Lower lobe of right lung (tissue), 2 donors: ENCODE measurements at regions not wholly inside any gene's neighbourhood (a gene's known extent, or its start where the extent isn't known, plus 50 kb on each side); places are given as distances from the start of the nearest gene placed in this dataset.
"Not testable (repeated sequence)": the region's sequence is repeated elsewhere in the genome, so short reads cannot be mapped to it uniquely, and the experiment has no call there.

Source experiments
- ATAC-seq, 2 donors: fragments of 200-7000 bp; cut with Tn5 transposase; one replicate each; pipeline ENCODE4 v1.9.1; 2020 to 2022; ENCODE audit warnings: mild to moderate bottlenecking in 2 of 2, moderate library complexity in 2 of 2
- DNase-seq: peaks from one replicate; pipeline ENCODE4 v3.0.0-alpha.2; 2020
- H3K27ac ChIP-seq: fragments of 200-600 bp; one replicate; pipeline ENCODE4 v1.8.0; 2022
- H3K27me3 ChIP-seq: fragments of 200-600 bp; one replicate; pipeline ENCODE4 v1.8.0; 2022; ENCODE audit warnings: low read depth
- H3K36me3 ChIP-seq: fragments of 200-600 bp; one replicate; pipeline ENCODE4 v1.8.0; 2022; ENCODE audit warnings: mild to moderate bottlenecking
- H3K4me1 ChIP-seq: fragments of 200-600 bp; one replicate; pipeline ENCODE4 v1.8.0; 2022
- H3K4me3 ChIP-seq: fragments of 200-600 bp; one replicate; pipeline ENCODE4 v1.8.0; 2022; ENCODE audit warnings: mild to moderate bottlenecking
- H3K9me3 ChIP-seq: fragments of 200-600 bp; one replicate; pipeline ENCODE4 v1.8.0; 2022
- CTCF ChIP-seq: fragments of 200-600 bp; IDR thresholded peaks from one replicate; pipeline ENCODE4 v1.8.0; 2022; ENCODE audit warnings: antibody characterized with exemption, mild to moderate bottlenecking
- intact Hi-C: fragments of 100-400 bp; cut with DNase I; formaldehyde crosslinking; loops from one replicate; pipeline ENCODE4 v1.11.0; 2022
- donor health status: DM: no; HTN: yes; CAD: no; lungs with severe emphysema.

GRCh38 chr3:78090382-78090781 lies 1050.5 kb downstream of the ROBO2 start:
- Histone ChIP-seq H3K4me1 (no peaks in the 10 kb centered on the region), H3K4me3 (no peak overlapping the region), H3K36me3 (no peaks in the 10 kb centered on the region), H3K27ac (no peak overlapping the region), H3K27me3 (no peaks in the 10 kb centered on the region), H3K9me3 (no peaks in the 10 kb centered on the region)
- intact Hi-C loops: no loop called here
- DNase-seq: no peak
- no peak for ATAC-seq
- TF ChIP-seq CTCF: no peak

GRCh38 chr3:78091478-78092119 lies 1051.7 kb downstream of the ROBO2 start:
- intact Hi-C loops: no loop called here
- H3K4me3 ChIP-seq: no peak overlapping the region
- H3K36me3 ChIP-seq: no peaks in the 10 kb centered on the region
- no peak for TF ChIP-seq CTCF
- H3K9me3 ChIP-seq: no peaks in the 10 kb centered on the region
- H3K4me1 ChIP-seq: no peaks in the 10 kb centered on the region
- ATAC-seq: no peak
- no peak for DNase-seq
- no peaks in the 10 kb centered on the region for H3K27me3 ChIP-seq
- no peak overlapping the region for H3K27ac ChIP-seq

GRCh38 chr3:78092574-78092973 lies 1052.7 kb downstream of the ROBO2 start:
- intact Hi-C loops, H3K9me3 ChIP-seq, DNase-seq, H3K27ac ChIP-seq, H3K4me1 ChIP-seq, H3K27me3 ChIP-seq, H3K4me3 ChIP-seq, H3K36me3 ChIP-seq, ATAC-seq: not testable (repeated sequence)

- Histone ChIP-seq H3K36me3 (no peaks in the 10 kb centered on the region), H3K4me1 (no peaks in the 10 kb centered on the region), H3K27me3 (no peaks in the 10 kb centered on the region), H3K9me3 (no peaks in the 10 kb centered on the region), H3K27ac (no peak overlapping the region), H3K4me3 (no peak overlapping the region)
- no peak for ATAC-seq
- intact Hi-C loops: no loop called here
- no peak for DNase-seq
- no peak for TF ChIP-seq CTCF
Measured at GRCh38 chr3:78096488-78097255, 1056.8 kb downstream of the ROBO2 start.

GRCh38 chr3:78098367-78098766 lies 1058.5 kb downstream of the ROBO2 start:
- Histone ChIP-seq H3K9me3 (no peaks in the 10 kb centered on the region), H3K4me3 (no peak overlapping the region), H3K4me1 (no peaks in the 10 kb centered on the region), H3K27ac (no peak overlapping the region), H3K27me3 (no peaks in the 10 kb centered on the region), H3K36me3 (no peaks in the 10 kb centered on the region)
- ATAC-seq (no peak), DNase-seq (no peak)
- no peak for TF ChIP-seq CTCF
- intact Hi-C loops: no loop called here

- no peak for DNase-seq
- Histone ChIP-seq H3K4me1 (no peaks in the 10 kb centered on the region), H3K36me3 (no peaks in the 10 kb centered on the region), H3K27ac (no peak overlapping the region), H3K9me3 (no peaks in the 10 kb centered on the region), H3K27me3 (no peaks in the 10 kb centered on the region), H3K4me3 (no peak overlapping the region)
- no peak for ATAC-seq
- intact Hi-C loops: no loop called here
- no peak for TF ChIP-seq CTCF
Measured at GRCh38 chr3:78101384-78101783, 1061.5 kb downstream of the ROBO2 start.

GRCh38 chr3:78108269-78108961 lies 1068.5 kb downstream of the ROBO2 start:
- DNase-seq, H3K36me3 ChIP-seq, H3K9me3 ChIP-seq, H3K27ac ChIP-seq, H3K27me3 ChIP-seq, H3K4me3 ChIP-seq, H3K4me1 ChIP-seq, ATAC-seq, intact Hi-C loops: not testable (repeated sequence)
